ENCODE measurements at regions not wholly inside any gene's neighbourhood (a gene's known extent, or its start where the extent isn't known, plus 50 kb on each side); places are given as distances from the start of the nearest gene placed in this dataset.
"Not testable (repeated sequence)": the region's sequence is repeated elsewhere in the genome, so short reads cannot be mapped to it uniquely, and the experiment has no call there.

DNA sequence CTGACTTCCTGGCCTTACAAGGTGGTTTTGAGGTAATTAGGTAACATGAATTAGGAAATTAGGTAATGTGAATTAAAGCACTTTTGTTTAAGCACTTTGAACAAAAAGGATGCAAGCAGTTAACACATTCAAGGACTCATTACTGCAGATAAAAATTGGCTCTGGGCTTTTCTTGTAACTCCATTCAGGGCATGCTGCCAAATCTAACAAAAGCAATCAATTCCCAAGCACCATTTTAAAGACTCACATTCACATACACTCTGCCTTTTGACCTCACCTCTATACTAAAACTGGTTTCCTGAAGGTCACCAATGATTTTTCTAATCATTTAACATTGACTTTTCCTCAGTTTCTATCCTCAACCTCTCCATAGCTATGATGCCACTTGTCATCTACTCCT is 251.2 kb upstream of the RHOBTB1 start:
- Histone ChIP-seq H3K9me3 (no peaks in the 10 kb centered on the region), H3K27ac (no peak overlapping the region), H3K27me3 (no peaks in the 10 kb centered on the region), H3K4me1 (no peaks in the 10 kb centered on the region), H3K4me3 (no peak overlapping the region), H3K36me3 (no peaks in the 10 kb centered on the region)
- TF ChIP-seq POLR2A (IDR thresholded peaks at IDR 0.05), result no peak
- TF ChIP-seq, protein P1, sequence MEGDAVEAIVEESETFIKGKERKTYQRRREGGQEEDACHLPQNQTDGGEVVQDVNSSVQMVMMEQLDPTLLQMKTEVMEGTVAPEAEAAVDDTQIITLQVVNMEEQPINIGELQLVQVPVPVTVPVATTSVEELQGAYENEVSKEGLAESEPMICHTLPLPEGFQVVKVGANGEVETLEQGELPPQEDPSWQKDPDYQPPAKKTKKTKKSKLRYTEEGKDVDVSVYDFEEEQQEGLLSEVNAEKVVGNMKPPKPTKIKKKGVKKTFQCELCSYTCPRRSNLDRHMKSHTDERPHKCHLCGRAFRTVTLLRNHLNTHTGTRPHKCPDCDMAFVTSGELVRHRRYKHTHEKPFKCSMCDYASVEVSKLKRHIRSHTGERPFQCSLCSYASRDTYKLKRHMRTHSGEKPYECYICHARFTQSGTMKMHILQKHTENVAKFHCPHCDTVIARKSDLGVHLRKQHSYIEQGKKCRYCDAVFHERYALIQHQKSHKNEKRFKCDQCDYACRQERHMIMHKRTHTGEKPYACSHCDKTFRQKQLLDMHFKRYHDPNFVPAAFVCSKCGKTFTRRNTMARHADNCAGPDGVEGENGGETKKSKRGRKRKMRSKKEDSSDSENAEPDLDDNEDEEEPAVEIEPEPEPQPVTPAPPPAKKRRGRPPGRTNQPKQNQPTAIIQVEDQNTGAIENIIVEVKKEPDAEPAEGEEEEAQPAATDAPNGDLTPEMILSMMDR (IDR thresholded peaks at IDR 0.05), result no peak
- no peak for DNase-seq

DNA sequence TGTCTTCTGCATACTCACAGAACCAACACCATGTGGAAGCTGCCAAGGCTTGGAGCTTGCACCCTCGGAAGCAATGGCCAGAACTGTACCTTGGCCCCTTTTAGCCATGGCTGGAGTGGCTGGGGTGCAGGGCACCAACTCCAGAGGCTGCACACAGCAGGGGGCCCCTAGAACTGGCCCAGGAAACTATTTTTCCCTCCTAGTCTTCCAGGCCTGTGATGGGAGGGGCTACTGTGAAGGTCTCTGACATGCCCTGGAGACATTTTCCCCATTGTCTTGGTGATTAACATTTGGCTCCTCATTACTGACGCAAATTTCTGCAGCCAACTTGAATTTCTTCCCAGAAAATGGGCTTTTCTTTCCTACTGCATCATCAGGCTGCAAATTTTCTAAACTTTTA is 248.6 kb upstream of the RHOBTB1 start:
- DNase-seq, result not testable (repeated sequence)

DNA sequence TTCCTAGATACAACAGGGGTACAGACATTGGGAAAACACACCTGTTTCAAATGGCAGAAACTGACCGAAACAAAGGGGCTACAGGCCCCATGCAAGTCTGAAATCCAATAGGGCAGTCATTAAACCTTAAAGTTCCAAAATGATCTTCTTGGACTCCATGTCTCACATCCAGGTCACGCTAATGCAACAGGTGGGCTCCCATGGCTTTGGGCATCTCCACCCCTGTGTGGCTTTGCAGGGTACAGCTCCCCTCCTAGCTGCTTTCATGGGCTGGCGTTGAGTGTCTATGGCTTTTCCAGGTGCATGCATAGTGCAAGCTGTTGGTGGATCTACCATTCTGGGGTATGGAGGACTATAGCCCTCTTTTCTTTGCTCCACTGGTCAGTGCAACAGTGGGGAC is 248.1 kb upstream of the RHOBTB1 start:
- no peak for DNase-seq
- Histone ChIP-seq H3K4me3 (no peak overlapping the region), H3K36me3 (no peaks in the 10 kb centered on the region), H3K27me3 (no peaks in the 10 kb centered on the region), H3K9me3 (no peaks in the 10 kb centered on the region), H3K4me1 (no peaks in the 10 kb centered on the region), H3K27ac (no peak overlapping the region)
- TF ChIP-seq, protein P1 (IDR thresholded peaks at IDR 0.05), result no peak
- TF ChIP-seq POLR2A (IDR thresholded peaks at IDR 0.05), result no peak

More for the DNA sequence above, 248.6 kb upstream of the RHOBTB1 start:
- not testable (repeated sequence) for H3K27me3 ChIP-seq, H3K4me1 ChIP-seq, H3K4me3 ChIP-seq, H3K36me3 ChIP-seq, H3K27ac ChIP-seq, H3K9me3 ChIP-seq

DNA sequence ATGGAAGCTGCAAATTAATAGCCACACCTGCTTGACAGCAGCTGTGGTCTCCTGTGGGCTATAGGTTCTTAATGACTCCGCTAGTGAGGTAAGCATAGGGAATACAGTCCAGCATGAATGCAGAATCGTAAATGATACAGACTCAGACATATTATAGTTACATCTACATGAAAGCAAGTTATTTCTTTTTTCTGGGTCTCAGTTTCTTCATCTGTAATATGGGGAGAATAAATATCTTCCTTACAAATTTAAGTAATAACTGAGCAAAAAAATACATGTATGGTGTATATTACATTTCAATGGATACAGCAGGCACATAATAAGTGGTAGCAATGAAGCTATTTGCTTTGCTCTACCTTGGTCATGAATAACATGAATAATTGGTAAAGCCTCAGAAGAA is 245.9 kb upstream of the RHOBTB1 start:
- H3K4me3 ChIP-seq, result no peak overlapping the region
- no peak for TF ChIP-seq POLR2A (IDR thresholded peaks at IDR 0.05)
- TF ChIP-seq, protein P1 (IDR thresholded peaks at IDR 0.05), result no peak
- H3K27me3 ChIP-seq, result no peaks in the 10 kb centered on the region
- no peaks in the 10 kb centered on the region for H3K9me3 ChIP-seq
- no peaks in the 10 kb centered on the region for H3K36me3 ChIP-seq
- no peak overlapping the region for H3K27ac ChIP-seq
- DNase-seq, result no peak
- no peaks in the 10 kb centered on the region for H3K4me1 ChIP-seq

DNA sequence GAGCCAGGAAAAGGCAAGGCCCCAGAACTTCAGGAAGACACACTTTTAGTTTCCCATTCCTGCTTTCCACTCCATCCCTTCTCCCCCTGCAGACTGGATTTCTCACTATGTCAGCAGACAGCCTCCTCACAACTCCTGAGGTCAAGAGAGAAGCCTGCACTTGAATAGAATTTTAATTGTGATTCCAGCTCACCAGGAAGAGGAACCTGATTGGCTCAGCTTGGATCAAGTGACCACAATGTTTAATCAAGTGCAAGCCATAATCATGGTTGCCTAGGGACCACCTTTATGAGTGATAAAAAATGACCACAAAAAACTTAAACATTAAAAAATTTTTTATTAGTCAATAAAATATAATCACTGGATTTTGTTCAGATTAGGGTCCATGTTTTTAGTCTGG is 244.7 kb upstream of the RHOBTB1 start:
- TF ChIP-seq, protein P1 (IDR thresholded peaks at IDR 0.05), result no peak
- TF ChIP-seq POLR2A (IDR thresholded peaks at IDR 0.05), result no peak
- H3K36me3 ChIP-seq, result no peaks in the 10 kb centered on the region
- H3K27me3 ChIP-seq, result no peaks in the 10 kb centered on the region
- no peak for DNase-seq
- no peak overlapping the region for H3K4me3 ChIP-seq
- H3K27ac ChIP-seq, result no peak overlapping the region
- no peaks in the 10 kb centered on the region for H3K9me3 ChIP-seq
- no peaks in the 10 kb centered on the region for H3K4me1 ChIP-seq

DNA sequence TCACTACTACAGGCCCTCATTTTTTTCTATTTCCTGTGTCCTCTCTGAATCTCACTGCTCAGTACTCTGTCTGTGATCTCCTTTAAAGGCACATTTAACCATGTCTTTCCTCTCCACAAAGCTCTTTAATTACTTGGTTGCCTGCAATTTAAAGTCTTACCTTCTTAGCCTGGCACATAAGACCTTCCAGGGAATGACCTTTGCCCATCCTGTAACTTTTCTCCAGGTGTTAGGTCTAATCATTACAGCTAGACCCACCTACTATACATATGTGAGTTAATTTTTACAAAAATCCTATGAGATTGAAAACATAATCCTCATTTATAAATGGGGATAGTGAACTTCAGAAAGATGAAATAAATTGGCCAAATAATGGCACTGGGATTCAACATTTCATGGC is 244.1 kb upstream of the RHOBTB1 start:
- Histone ChIP-seq H3K27ac (no peak overlapping the region), H3K4me1 (no peaks in the 10 kb centered on the region), H3K27me3 (no peaks in the 10 kb centered on the region), H3K36me3 (no peaks in the 10 kb centered on the region), H3K4me3 (no peak overlapping the region), H3K9me3 (no peaks in the 10 kb centered on the region)
- no peak for DNase-seq
- TF ChIP-seq POLR2A (IDR thresholded peaks at IDR 0.05), result no peak
- TF ChIP-seq, protein P1 (IDR thresholded peaks at IDR 0.05), result no peak

All from Peyer's patch (tissue), 4 donors.